ENCODE measurements at regions not wholly inside any gene's neighbourhood (a gene's known extent, or its start where the extent isn't known, plus 50 kb on each side); places are given as distances from the start of the nearest gene placed in this dataset.
"Not testable (repeated sequence)": the region's sequence is repeated elsewhere in the genome, so short reads cannot be mapped to it uniquely, and the experiment has no call there.

DNA sequence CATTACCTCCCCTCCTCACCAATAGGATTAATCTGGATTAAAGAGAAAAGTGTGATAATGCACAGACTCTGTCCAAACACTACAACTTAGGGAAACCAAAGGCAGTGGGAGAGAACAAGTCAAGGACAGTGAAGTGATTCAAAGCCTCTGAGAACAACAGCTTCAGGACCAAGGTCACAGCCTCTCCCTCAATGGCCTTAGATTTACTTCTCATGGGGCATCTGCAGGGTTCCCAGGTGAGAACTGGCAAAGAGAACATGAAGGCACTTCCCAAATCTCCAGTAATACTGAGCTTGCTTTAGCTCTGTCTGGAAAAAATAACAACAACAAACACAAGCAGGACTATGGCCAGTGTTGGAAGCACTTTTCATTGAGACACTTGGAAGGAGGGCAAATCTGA lies 99.8 kb upstream of the GOLGA6L22 start:
- intact Hi-C loops (cut with DNase I); DNase-seq; H3K36me3 ChIP-seq (replicated peaks in 1 of 2); H3K9me3 ChIP-seq (replicated peaks in 1 of 3); H3K4me3 ChIP-seq; H3K4me1 ChIP-seq (replicated peaks in 1 of 2); H3K27ac ChIP-seq; H3K27me3 ChIP-seq: not testable (repeated sequence)

DNA sequence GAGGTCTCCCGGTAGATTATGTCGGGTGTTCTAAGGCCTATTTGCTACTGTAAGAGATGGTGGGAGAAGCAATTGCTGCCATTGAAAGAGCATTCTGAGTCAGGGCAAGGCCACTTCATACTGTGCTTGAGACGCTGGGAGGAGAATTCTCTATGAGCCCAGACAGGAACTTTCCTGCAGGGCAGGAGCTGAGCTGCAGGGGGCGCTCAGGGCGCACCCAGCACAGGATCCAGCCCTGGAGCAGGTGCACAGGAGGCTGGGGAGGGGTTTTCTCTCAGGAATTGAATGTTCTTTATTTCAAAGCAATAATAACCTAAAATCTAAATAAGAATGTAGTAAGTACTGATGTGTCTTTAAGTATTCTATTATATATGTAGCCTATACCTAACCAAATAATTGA lies 99.1 kb upstream of the GOLGA6L22 start:
- DNase-seq; H3K36me3 ChIP-seq (replicated peaks in 1 of 2); H3K4me3 ChIP-seq; H3K9me3 ChIP-seq (replicated peaks in 1 of 3); intact Hi-C loops (cut with DNase I); H3K27ac ChIP-seq; H3K27me3 ChIP-seq; H3K4me1 ChIP-seq (replicated peaks in 1 of 2): not testable (repeated sequence)
- WGBS, 4 donors, result 5 to 26% methylated on average over 2 of the region's 5 CpGs; no CpG with 5 or more reads in 2 of the 4 donors

DNA sequence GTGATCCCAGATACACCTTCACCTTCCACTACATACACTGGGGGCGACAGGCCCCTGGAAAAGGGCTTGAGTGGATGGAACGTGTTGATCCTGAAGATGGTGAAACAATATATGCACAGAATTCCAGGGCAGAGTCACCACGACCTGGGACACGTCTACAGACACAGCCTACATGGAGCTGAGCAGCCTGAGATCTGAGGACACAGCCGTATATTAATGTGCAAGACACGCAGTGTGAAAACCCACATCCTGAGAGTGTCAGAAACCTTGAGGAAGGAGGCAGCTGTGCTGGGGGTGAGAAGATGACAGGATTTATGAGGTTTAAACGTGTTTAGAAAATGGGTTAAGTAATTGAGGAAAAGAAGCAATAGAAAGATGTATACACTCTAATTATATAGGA lies 98.0 kb upstream of the GOLGA6L22 start:
- H3K27ac ChIP-seq; H3K27me3 ChIP-seq; H3K9me3 ChIP-seq (replicated peaks in 1 of 3); H3K4me3 ChIP-seq; DNase-seq; intact Hi-C loops (cut with DNase I); H3K4me1 ChIP-seq (replicated peaks in 1 of 2); H3K36me3 ChIP-seq (replicated peaks in 1 of 2): not testable (repeated sequence)
- WGBS, 4 donors, result 40 to 77% methylated on average over 4 to 5 of the region's 7 CpGs; no CpG with 5 or more reads in 2 of the 4 donors

DNA sequence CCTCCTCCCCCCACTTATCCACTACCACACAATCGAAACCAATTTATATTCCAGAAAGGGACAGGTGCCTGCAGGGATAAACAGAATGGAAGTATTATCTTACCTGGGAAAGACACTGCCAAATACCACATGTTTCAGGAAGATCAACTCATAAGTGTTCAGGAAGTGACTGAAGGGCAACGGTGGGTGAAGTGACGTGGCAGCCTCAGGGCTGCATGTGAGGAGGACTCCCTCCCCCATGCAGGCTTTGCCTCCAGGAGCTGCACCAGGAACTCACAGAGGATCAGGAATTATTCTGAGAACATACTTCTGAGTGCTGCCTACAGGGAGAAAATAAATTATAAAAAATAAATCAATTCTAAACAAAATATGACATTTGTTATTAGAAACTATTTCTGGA lies 96.2 kb upstream of the GOLGA6L22 start:
- H3K4me3 ChIP-seq; H3K9me3 ChIP-seq (replicated peaks in 1 of 3); H3K36me3 ChIP-seq (replicated peaks in 1 of 2); intact Hi-C loops (cut with DNase I); H3K27me3 ChIP-seq; H3K4me1 ChIP-seq (replicated peaks in 1 of 2); H3K27ac ChIP-seq; DNase-seq: not testable (repeated sequence)
- 14 to 66% (median 22%) methylated on average over 2 of the region's 3 CpGs; no CpG with 5 or more reads in 1 of the 4 donors for WGBS, 4 donors

DNA sequence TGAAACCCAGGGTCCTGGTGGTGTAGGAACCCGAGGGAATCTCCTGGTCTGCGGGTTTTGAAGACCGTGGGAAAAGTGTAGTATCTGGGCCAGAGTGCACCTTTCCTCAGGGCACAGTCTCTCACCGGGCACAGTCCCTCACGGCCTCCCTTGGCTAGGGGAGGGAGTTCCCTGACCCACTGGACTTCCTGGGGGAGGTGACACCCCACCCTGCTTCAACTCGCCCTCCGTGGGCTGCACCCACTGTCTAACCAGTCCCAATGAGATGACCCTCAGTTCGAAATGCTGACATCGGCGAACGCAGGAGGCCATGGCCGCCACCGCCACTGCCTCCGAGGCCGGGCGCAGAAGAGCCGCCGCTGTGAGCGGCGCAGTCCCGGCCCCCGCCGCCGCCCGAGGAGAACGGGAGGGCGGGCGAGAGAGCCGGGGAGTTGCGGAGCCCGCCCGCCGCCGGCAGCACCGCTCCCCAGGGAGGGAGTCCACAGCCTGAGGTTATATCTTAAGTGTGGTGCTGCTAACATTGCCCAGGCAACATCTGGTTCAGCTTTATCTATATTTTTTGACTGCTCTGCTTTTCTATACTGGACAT lies 87.4 kb upstream of the GOLGA6L22 start:
- H3K9me3 ChIP-seq (replicated peaks in 1 of 3); H3K36me3 ChIP-seq (replicated peaks in 1 of 2); H3K27ac ChIP-seq; H3K4me3 ChIP-seq; DNase-seq; intact Hi-C loops (cut with DNase I); H3K4me1 ChIP-seq (replicated peaks in 1 of 2); H3K27me3 ChIP-seq: not testable (repeated sequence)
- 58 to 61% methylated on average over 10 to 13 of the region's 35 CpGs; no CpG with 5 or more reads in 2 of the 4 donors for WGBS, 4 donors

DNA sequence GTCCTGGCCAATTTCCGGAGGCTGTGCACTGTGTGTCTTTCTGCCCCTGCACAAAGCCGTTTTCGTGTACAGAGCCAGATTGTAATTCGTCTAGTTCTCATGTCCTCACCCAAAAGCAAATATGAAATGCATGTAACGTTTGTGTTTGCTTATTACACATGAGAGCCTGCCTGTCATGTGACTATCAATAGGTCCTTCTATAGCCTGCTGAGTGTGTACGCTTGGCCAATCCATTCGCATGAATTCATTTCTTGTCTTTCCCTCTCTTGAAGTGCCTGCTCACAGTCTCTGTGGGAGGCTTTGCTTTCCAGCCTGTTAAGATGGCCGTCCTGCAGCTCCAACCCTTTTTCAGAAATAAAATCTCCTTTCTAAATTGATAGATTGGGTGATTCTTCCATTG lies 84.2 kb upstream of the GOLGA6L22 start:
- DNase-seq; H3K36me3 ChIP-seq (replicated peaks in 1 of 2); H3K27me3 ChIP-seq; H3K27ac ChIP-seq; H3K4me1 ChIP-seq (replicated peaks in 1 of 2); intact Hi-C loops (cut with DNase I); H3K4me3 ChIP-seq; H3K9me3 ChIP-seq (replicated peaks in 1 of 3): not testable (repeated sequence)
- WGBS, 4 donors, result 67 to 79% methylated on average over 3 to 4 of the region's 8 CpGs; no CpG with 5 or more reads in 2 of the 4 donors

DNA sequence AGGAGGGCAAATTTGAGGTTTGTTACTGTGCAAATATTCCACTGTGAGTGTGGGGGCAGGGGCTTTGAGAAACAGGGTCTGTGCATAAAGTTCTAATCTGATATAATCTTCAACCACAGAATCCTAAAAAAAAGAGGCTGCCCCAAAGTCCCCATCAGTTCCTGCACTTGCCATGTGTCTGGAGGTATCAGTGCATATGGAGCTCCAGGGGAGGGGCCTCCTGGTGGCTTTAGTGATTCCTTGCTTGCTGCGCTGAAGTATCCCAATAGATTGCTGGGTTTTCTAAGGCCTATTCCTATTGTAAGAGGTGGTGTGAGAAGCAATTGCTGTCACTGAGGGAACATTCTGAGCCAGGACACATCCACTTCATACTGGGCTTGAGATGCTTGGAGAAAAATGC lies 82.9 kb upstream of the GOLGA6L22 start:
- H3K27me3 ChIP-seq; DNase-seq; intact Hi-C loops (cut with DNase I); H3K9me3 ChIP-seq (replicated peaks in 1 of 3); H3K4me1 ChIP-seq (replicated peaks in 1 of 2); H3K36me3 ChIP-seq (replicated peaks in 1 of 2); H3K4me3 ChIP-seq; H3K27ac ChIP-seq: not testable (repeated sequence)
- 71 to 89% methylated on average over 1 of the region's 1 CpG; no CpG with 5 or more reads in 2 of the 4 donors for WGBS, 4 donors

DNA sequence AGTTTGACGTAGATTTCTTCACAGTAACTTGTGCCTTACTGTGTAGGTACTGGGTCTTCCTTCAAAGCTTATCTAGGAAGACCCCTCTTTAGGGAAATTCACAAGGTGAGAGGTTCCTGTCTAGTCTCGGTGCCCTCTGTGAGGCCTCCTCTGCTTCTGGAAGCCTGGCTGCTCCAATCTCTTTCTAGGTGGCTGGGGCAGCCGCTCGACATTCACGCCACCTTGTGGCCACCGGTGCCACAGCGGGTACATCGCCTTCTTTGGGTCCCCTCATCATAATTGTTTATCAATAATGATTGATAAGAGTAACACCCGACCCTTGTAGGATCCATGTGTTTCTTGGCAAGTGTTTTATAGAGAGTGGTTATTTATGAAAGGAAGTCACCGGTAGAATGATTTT lies 80.8 kb upstream of the GOLGA6L22 start:
- H3K9me3 ChIP-seq (replicated peaks in 1 of 3); H3K27me3 ChIP-seq; H3K27ac ChIP-seq; intact Hi-C loops (cut with DNase I); DNase-seq; H3K36me3 ChIP-seq (replicated peaks in 1 of 2); H3K4me1 ChIP-seq (replicated peaks in 1 of 2); H3K4me3 ChIP-seq: not testable (repeated sequence)
- no CpG with 5 or more reads among the region's 10 CpGs for WGBS, 4 donors

DNA sequence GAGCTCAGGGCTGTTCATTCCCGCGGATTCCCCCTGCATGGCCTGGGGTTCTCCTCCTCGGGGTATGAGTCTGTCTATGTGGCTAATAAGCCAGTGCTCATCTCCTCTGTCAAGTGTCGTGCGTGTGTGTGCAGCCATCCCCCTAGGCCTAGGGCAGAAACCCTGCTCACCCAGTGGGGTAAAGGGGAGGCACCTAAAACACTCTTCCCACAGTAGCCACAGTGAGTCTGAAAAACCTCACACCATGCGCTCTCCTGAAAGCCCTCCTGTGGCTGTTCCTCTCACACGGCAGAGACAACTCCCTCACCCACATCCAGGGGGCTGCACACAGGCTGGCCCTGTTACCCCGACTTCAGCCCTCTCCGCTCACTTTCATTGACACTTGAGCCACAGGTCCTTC lies 71.0 kb upstream of the GOLGA6L22 start:
- WGBS, 4 donors, result 85 to 91% methylated on average over 4 to 6 of the region's 9 CpGs; no CpG with 5 or more reads in 2 of the 4 donors
- H3K4me1 ChIP-seq (replicated peaks in 1 of 2); intact Hi-C loops (cut with DNase I); H3K27me3 ChIP-seq; H3K36me3 ChIP-seq (replicated peaks in 1 of 2); DNase-seq; H3K4me3 ChIP-seq; H3K9me3 ChIP-seq (replicated peaks in 1 of 3); H3K27ac ChIP-seq: not testable (repeated sequence)

DNA sequence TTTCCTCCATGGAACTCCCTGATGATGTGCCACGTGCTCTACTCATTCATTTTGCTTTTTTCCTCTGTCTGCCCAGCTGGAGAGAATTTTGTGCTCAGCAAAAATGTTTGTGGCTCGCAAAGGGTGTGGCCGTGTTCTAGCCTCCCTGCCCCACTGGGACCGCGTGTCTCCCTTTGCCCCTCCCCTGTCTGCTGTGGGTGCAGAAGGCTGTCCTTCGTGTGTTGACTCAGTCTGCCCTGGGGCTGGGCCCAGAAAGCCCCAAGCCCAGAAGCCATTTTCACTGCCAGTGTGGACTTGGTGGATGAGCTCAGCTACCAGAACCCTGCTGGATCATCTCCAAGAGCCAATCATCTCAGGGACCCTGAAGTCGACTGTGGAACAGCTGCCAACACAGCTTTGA lies 70.3 kb upstream of the GOLGA6L22 start:
- peak; percentile 29 to 57 (median 53) for DNase-seq
- H3K4me3 ChIP-seq; H3K27me3 ChIP-seq; H3K27ac ChIP-seq; H3K4me1 ChIP-seq (replicated peaks in 1 of 2); intact Hi-C loops (cut with DNase I); H3K36me3 ChIP-seq (replicated peaks in 1 of 2); H3K9me3 ChIP-seq (replicated peaks in 1 of 3): not testable (repeated sequence)
- WGBS, 4 donors, result 18 to 20% methylated on average over 1 to 2 of the region's 7 CpGs; no CpG with 5 or more reads in 2 of the 4 donors

DNA sequence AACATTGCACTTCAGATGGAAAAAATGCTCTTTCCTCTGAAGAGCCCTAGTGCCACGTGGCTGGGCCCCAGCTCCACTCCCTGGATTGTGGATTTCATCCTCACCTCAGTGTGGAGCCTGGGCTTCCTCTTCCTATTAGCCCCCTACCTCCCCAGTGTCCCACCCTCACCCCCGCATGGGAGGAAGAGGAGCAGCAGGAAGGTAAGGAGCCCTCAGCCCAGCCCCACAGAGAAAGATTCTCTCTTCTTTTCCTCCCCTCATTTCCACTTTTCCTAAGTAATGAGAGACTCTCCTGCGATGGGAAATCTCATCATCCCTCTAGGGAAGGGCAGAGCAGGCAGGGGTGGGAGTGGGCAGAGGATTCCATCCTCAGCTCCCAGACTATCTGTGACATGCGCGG lies 57.5 kb upstream of the GOLGA6L22 start:
- H3K9me3 ChIP-seq (replicated peaks in 1 of 3); H3K36me3 ChIP-seq (replicated peaks in 1 of 2); intact Hi-C loops (cut with DNase I); H3K4me3 ChIP-seq; H3K4me1 ChIP-seq (replicated peaks in 1 of 2); H3K27ac ChIP-seq; H3K27me3 ChIP-seq; DNase-seq: not testable (repeated sequence)
- WGBS, 4 donors, result 83 to 100% (median 88%) methylated on average over 1 to 2 of the region's 5 CpGs

DNA sequence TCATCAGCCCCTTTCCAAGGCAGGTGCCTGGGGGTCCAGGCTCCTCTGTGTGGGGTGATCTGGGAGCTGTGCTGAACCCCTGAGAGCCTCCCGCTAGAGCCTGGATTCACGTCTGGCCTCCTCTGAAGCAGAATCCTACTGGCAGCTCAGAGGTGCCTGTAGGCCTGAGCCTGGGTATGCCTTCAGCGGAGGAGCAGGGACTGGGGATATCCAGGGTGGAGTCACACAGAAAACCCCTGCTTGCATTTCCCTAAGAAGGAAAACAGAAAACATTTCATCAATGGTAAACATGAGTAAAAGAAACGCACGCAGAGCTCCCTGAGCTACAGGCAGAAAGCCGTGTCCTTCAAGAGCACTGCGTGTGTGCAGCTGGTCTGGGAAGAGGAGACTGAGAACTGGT lies 57.0 kb upstream of the GOLGA6L22 start:
- H3K27ac ChIP-seq; intact Hi-C loops (cut with DNase I); H3K4me1 ChIP-seq (replicated peaks in 1 of 2); H3K9me3 ChIP-seq (replicated peaks in 1 of 3); H3K4me3 ChIP-seq; DNase-seq; H3K27me3 ChIP-seq; H3K36me3 ChIP-seq (replicated peaks in 1 of 2): not testable (repeated sequence)
- WGBS, 4 donors, result 79 to 100% (median 96%) methylated on average over 1 to 3 of the region's 7 CpGs

Data from adrenal gland (tissue), 9 donors.